SK-N-SH (cell line): ENCODE measurements at regions not wholly inside any gene's neighbourhood (a gene's known extent, or its start where the extent isn't known, plus 50 kb on each side); places are given as distances from the start of the nearest gene placed in this dataset.

Experiments
- CHD2 ChIP-seq: fragments of 150-350 bp; IDR thresholded peaks from 2 replicates; pipeline ENCODE4 v1.6.1; 2018; ENCODE audit warnings: low read length; ENCODE audit not compliant: partially characterized antibody
- CTCF ChIP-seq: fragments of 200-600 bp; sonication (generic); IDR thresholded peaks from 2 replicates; pipeline ENCODE4 v1.6.1; 2017; ENCODE audit warnings: antibody characterized with exemption, mild to moderate bottlenecking, moderate library complexity
- EP300 ChIP-seq, 2 experiments: IDR thresholded peaks; 2 replicates each; pipeline versions ENCODE4 v1.4.0 to v1.6.1; 2012; ENCODE audit warnings: borderline replicate concordance in 1 of 2, low read depth in 1 of 2, low read length in 1 of 2
- FOXM1 ChIP-seq: IDR thresholded peaks from 2 replicates; pipeline ENCODE4 v1.4.0; 2012; ENCODE audit warnings: low read depth, mild to moderate bottlenecking
- GABPA ChIP-seq: IDR thresholded peaks from 2 replicates; pipeline ENCODE4 v1.4.0; 2012; ENCODE audit warnings: low read depth, mild to moderate bottlenecking
- JUND ChIP-seq: IDR thresholded peaks from 2 replicates; pipeline ENCODE4 v1.4.0; 2012
- MAX ChIP-seq: IDR thresholded peaks from 2 replicates; pipeline ENCODE4 v1.4.0; 2012; ENCODE audit warnings: low read depth
- NRF1 ChIP-seq: IDR thresholded peaks from 2 replicates; pipeline ENCODE4 v1.6.1; 2012; ENCODE audit warnings: low read depth, mild to moderate bottlenecking, low read length
- POLR2AphosphoS5 ChIP-seq: IDR thresholded peaks from 2 replicates; pipeline ENCODE4 v1.6.1; 2012; ENCODE audit warnings: low read depth, low read length
- RAD21 ChIP-seq: IDR thresholded peaks from 2 replicates; pipeline ENCODE4 v1.6.1; 2012; ENCODE audit warnings: mild to moderate bottlenecking, low read length
- RCOR1 ChIP-seq: fragments of 150-350 bp; IDR thresholded peaks from 2 replicates; pipeline ENCODE4 v1.6.1; 2017; ENCODE audit warnings: antibody characterized with exemption, low read length
- TAF1 ChIP-seq: IDR thresholded peaks from 2 replicates; pipeline ENCODE4 v1.6.1; 2012; ENCODE audit warnings: low read depth, mild to moderate bottlenecking, low read length, moderate library complexity, borderline replicate concordance
- TF ChIP-seq, protein P1 (sequence below): IDR thresholded peaks from 2 replicates; pipeline ENCODE4 v1.4.0; 2012; ENCODE audit warnings: low read depth, borderline replicate concordance

- TF ChIP-seq JUND = no peak
- TF ChIP-seq CTCF = no peak
- no peak for TF ChIP-seq FOXM1
- TF ChIP-seq TAF1 = no peak
- TF ChIP-seq POLR2AphosphoS5 = no peak
- no peak for TF ChIP-seq EP300 (IDR thresholded peaks at IDR 0.05; ENCODE audit: borderline replicate concordance in 1 of 2, low read depth in 1 of 2, low read length in 1 of 2)
- no peak for TF ChIP-seq GABPA
- no peak for TF ChIP-seq CHD2
- TF ChIP-seq RCOR1 = no peak
- TF ChIP-seq RAD21 = no peak
- TF ChIP-seq, protein P1, sequence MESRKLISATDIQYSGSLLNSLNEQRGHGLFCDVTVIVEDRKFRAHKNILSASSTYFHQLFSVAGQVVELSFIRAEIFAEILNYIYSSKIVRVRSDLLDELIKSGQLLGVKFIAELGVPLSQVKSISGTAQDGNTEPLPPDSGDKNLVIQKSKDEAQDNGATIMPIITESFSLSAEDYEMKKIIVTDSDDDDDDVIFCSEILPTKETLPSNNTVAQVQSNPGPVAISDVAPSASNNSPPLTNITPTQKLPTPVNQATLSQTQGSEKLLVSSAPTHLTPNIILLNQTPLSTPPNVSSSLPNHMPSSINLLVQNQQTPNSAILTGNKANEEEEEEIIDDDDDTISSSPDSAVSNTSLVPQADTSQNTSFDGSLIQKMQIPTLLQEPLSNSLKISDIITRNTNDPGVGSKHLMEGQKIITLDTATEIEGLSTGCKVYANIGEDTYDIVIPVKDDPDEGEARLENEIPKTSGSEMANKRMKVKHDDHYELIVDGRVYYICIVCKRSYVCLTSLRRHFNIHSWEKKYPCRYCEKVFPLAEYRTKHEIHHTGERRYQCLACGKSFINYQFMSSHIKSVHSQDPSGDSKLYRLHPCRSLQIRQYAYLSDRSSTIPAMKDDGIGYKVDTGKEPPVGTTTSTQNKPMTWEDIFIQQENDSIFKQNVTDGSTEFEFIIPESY = no peak
- no peak for TF ChIP-seq NRF1
- TF ChIP-seq MAX = no peak
Observed at GRCh38 chr11:110979696-110980095, 265.8 kb upstream of the POU2AF2 start.
